ENCODE measurements at regions not wholly inside any gene's neighbourhood (a gene's known extent, or its start where the extent isn't known, plus 50 kb on each side); places are given as distances from the start of the nearest gene placed in this dataset.

DNA sequence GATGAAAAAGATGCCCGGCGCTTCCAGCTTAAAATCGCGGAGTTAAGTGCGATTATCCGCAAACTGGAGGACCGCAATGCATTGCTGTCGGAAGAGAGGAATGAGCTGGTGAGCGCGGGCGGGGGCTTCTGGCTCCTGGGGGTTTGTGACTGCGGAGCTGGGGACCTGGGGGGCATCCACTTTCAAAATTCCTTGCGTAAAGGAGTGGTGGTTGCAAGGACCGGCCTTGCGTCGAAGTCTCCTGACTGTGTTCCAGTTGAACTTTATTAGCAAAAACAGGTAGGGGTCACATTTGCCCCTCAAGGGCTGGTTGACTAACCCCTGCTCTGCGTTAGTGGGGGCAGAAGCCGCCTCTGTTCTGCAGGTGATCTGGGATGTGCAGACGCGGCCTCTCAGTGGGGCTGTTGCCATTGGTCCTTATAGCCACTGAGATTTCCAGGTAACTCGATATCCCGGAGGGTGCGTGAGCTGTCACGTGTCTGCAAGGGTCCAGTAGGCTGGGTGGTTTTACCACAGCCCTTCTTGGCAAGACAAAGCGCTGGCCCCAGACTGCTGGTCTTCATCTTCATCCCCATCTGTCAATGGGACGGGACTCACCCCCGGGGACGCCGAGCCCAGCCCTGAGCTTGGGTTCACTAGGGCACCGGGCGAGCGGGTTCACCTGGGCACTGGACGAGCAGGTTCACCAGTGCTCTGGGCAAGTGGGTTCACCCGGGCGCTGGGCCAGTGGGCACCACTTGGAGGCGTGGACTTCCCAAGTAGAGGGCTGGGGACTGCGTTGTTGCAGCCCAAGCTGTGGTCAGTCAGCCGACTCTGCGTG is 51.5 kb upstream of the DPYSL4 start:
- no peak for DNase-seq

DNA sequence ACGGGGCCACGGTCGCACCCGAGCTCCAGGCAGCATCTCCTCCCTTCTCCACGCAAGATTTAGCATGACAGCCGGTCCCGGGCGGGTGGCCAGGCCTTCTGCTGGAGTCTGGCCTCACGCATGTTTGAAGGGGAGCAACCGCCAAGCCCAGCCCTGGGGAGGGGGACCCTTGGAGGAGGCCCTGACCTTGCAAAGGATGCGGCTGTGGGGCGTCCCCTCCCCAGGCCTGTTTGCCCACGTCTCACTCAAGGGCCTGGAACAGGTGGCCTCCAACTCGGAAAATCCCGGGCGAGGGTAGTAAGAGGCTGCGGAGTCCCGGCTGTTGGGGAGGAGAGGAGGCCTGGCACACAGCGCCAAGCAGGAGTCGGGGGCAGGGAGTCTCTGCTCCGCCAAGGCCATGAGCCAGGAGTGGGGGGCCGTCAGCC is 50.6 kb upstream of the DPYSL4 start:
- DNase-seq, result no peak

DNA sequence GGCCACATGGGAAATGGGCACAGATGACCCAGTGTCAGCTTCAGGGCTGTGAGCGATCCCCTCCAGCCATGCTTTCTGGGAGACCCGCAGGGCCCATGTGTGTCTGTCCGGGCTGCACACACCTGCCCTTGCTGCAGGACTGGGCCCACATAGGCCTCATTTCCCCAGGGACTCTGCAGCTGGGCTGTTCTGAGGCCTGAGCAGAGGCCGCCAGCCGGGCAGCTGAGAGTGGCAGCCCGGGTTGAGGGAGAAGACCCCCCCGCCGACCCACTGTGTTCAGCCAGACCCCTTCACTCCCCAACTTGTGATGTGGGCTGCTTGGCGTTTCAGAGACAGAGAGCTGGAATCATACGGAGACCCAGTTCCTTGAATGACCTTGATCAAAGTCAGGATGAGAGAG is 50.1 kb upstream of the DPYSL4 start:
- DNase-seq, result no peak
